Smooth muscle cell (in vitro differentiated cells): ENCODE measurements at regions not wholly inside any gene's neighbourhood (a gene's known extent, or its start where the extent isn't known, plus 50 kb on each side); places are given as distances from the start of the nearest gene placed in this dataset.

Experiments
- DNase-seq: peaks from one replicate; lab custom pipeline; 2025; ENCODE audit not compliant: unreplicated experiment; lab: John Stamatoyannopoulos, UW
- H2AFZ ChIP-seq: fragments of 200-600 bp; sonication (generic); 2 replicates; pipeline ENCODE4 v1.6.0; 2016; ENCODE audit warnings: antibody characterized with exemption, low read depth, mild to moderate bottlenecking
- H3F3A ChIP-seq: fragments of 200-600 bp; sonication (generic); 2 replicates; pipeline ENCODE4 v1.6.0; 2017; ENCODE audit warnings: antibody characterized with exemption, low read depth
- H3K27ac ChIP-seq: fragments of 200-600 bp; sonication (generic); 2 replicates; pipeline ENCODE4 v1.5.1; 2016; ENCODE audit warnings: low read depth, mild to moderate bottlenecking
- H3K27me3 ChIP-seq: fragments of 200-600 bp; sonication (generic); 2 replicates; pipeline ENCODE4 v1.6.1; 2016; ENCODE audit warnings: low read depth, mild to moderate bottlenecking
- H3K36me3 ChIP-seq: fragments of 200-600 bp; sonication (generic); 2 replicates; pipeline ENCODE4 v1.5.1; 2016; ENCODE audit warnings: low read depth
- H3K4me1 ChIP-seq: fragments of 200-600 bp; sonication (generic); 2 replicates; pipeline ENCODE4 v1.5.1; 2016; ENCODE audit warnings: low read depth
- H3K4me2 ChIP-seq: fragments of 200-600 bp; sonication (generic); 2 replicates; pipeline ENCODE4 v1.6.0; 2016; ENCODE audit warnings: mild to moderate bottlenecking
- H3K4me3 ChIP-seq: fragments of 200-600 bp; sonication (generic); 2 replicates; pipeline ENCODE4 v1.5.1; 2016; ENCODE audit warnings: mild to moderate bottlenecking
- H3K79me2 ChIP-seq: fragments of 200-600 bp; sonication (generic); 2 replicates; pipeline ENCODE4 v1.6.0; 2016; ENCODE audit warnings: low read depth, mild to moderate bottlenecking
- H3K9ac ChIP-seq: fragments of 200-600 bp; sonication (generic); 2 replicates; pipeline ENCODE4 v1.6.0; 2016; ENCODE audit warnings: low read depth
- H3K9me3 ChIP-seq: fragments of 200-600 bp; sonication (generic); replicated peaks from 2 replicates; pipeline ENCODE4 v1.5.1; 2016; ENCODE audit warnings: low read depth
- H4K20me1 ChIP-seq: fragments of 200-600 bp; sonication (generic); 2 replicates; pipeline ENCODE4 v1.6.0; 2016; ENCODE audit warnings: low read depth
- whole genome bisulfite sequencing: methylation state at CpG from one replicate; pipeline ENCODE4 v1.1.7; 2016; ENCODE audit warnings: low lambda C conversion rate; 5-methylcytosine and 5-hydroxymethylcytosine counted together
- TF ChIP-seq, protein P1 (sequence below): fragments of 200-600 bp; sonication (generic); IDR thresholded peaks from 2 replicates; pipeline ENCODE4 v1.5.1; 2017; ENCODE audit warnings: borderline replicate concordance, mild to moderate bottlenecking, antibody characterized with exemption; ENCODE audit not compliant: insufficient read depth, poor library complexity, severe bottlenecking

DNA sequence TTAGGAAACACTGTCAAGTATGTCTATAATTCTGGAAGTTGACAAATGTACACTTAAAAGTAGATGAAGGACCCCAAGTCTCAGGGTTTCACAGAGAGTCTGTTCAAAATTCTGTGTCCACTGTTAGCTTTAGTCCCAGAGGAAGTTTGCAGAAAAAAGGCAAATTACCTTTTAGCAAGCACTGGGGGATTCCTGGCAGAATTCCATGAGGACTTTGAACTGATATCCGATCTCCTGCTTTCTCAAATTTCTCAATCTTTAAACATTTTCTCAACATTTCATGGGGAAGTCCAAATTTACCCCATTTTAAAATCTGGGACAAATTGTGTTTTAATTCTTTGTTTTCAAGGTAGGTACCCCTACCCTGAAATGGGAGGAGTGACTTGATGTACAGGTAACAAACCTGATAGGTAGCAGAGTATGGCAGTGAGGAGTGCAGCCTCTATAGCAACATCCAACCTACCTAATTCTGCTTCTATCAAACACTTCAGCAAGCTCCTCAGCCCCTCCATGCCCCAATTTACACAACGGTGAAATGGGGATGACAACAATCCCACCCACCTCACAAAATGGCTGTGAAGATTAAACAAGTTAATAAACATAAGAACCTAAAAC lies 344.9 kb downstream of the OMA1 start:
- 90% methylated on average over 2 of the region's 2 CpGs for WGBS
- no peaks in the 10 kb centered on the region for H3F3A ChIP-seq
- H3K27ac ChIP-seq = no peak overlapping the region
- no peak overlapping the region for H3K4me3 ChIP-seq
- no peaks in the 10 kb centered on the region for H3K9me3 ChIP-seq
- H3K4me1 ChIP-seq = no peaks in the 10 kb centered on the region
- H3K27me3 ChIP-seq = peaks cover 5% of the 10 kb centered on the region
- TF ChIP-seq, protein P1, sequence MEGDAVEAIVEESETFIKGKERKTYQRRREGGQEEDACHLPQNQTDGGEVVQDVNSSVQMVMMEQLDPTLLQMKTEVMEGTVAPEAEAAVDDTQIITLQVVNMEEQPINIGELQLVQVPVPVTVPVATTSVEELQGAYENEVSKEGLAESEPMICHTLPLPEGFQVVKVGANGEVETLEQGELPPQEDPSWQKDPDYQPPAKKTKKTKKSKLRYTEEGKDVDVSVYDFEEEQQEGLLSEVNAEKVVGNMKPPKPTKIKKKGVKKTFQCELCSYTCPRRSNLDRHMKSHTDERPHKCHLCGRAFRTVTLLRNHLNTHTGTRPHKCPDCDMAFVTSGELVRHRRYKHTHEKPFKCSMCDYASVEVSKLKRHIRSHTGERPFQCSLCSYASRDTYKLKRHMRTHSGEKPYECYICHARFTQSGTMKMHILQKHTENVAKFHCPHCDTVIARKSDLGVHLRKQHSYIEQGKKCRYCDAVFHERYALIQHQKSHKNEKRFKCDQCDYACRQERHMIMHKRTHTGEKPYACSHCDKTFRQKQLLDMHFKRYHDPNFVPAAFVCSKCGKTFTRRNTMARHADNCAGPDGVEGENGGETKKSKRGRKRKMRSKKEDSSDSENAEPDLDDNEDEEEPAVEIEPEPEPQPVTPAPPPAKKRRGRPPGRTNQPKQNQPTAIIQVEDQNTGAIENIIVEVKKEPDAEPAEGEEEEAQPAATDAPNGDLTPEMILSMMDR = no peak
- H2AFZ ChIP-seq = no peak overlapping the region
- H4K20me1 ChIP-seq = no peaks in the 10 kb centered on the region
- H3K79me2 ChIP-seq = no peaks in the 10 kb centered on the region
- H3K9ac ChIP-seq = no peak overlapping the region
- no peak for DNase-seq
- H3K36me3 ChIP-seq = no peaks in the 10 kb centered on the region
- no peak overlapping the region for H3K4me2 ChIP-seq

DNA sequence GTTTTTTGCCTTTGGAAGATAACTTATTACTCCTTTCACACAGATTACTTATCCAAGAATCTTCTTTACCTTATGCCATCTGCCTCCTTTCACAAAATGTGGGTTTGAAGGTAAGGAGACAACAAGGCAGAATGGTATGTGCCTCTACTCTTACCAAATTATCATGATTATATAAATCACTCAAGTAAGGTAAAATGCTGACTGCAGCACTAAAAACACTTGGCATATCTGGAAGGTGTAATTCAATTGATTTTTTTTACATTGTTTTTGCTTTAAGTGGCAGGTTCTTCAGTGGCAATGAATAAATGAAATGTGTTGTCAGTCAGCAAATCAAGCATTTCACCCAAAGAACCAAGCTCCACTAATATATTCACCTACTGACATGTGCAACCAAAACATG lies 346.1 kb downstream of the OMA1 start:
- H3K9ac ChIP-seq = no peak overlapping the region
- H3K27ac ChIP-seq = no peak overlapping the region
- H2AFZ ChIP-seq = no peak overlapping the region
- TF ChIP-seq, protein P1 = no peak
- no peaks in the 10 kb centered on the region for H3K36me3 ChIP-seq
- H4K20me1 ChIP-seq = no peaks in the 10 kb centered on the region
- H3K4me2 ChIP-seq = no peak overlapping the region
- H3K9me3 ChIP-seq = no peaks in the 10 kb centered on the region
- H3K79me2 ChIP-seq = no peaks in the 10 kb centered on the region
- no peak overlapping the region for H3K4me3 ChIP-seq
- H3K27me3 ChIP-seq = peaks cover 13% of the 10 kb centered on the region
- no peaks in the 10 kb centered on the region for H3F3A ChIP-seq
- H3K4me1 ChIP-seq = no peaks in the 10 kb centered on the region
- DNase-seq = no peak

DNA sequence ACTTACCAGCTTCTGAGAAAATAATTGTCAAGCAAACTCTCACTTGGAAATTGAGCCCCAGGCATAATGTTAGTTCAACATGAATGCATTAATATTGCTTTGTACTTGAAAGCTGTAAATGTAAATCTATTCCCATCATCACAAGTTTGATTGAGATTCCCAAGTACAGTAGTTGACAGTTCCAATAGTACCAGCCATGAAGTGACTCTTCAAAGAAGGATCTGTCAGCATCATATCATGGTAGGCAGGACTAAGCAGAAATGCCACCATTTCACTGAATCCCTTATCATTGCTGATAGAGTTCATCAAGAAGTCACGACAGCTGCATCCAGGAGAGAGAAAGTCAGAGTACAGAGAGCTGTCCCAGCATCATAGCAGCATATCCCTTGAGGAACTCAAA lies 348.7 kb downstream of the OMA1 start:
- Histone ChIP-seq H3K27ac (no peak overlapping the region), H3K79me2 (no peaks in the 10 kb centered on the region)
- 91% methylated on average over 1 of the region's 1 CpG for WGBS

More for the DNA sequence above, 348.7 kb downstream of the OMA1 start:
- TF ChIP-seq, protein P1 = no peak
- Histone ChIP-seq H3K4me3 (no peak overlapping the region), H4K20me1 (no peaks in the 10 kb centered on the region), H3K4me2 (no peak overlapping the region), H3K4me1 (no peaks in the 10 kb centered on the region), H2AFZ (no peak overlapping the region), H3K27me3 (peaks cover 25% of the 10 kb centered on the region), H3F3A (no peaks in the 10 kb centered on the region), H3K9ac (no peak overlapping the region), H3K36me3 (no peaks in the 10 kb centered on the region), H3K9me3 (no peaks in the 10 kb centered on the region)
- DNase-seq = no peak
